A673 (cell line): ENCODE measurements at regions not wholly inside any gene's neighbourhood (a gene's known extent, or its start where the extent isn't known, plus 50 kb on each side); places are given as distances from the start of the nearest gene placed in this dataset.

Source experiments
- BruUV-seq: library from RNA; stranded (reverse); fragments of 400-500 nt; replicated peaks from 2 replicates; lab custom pipeline; 2021; lab: Mats Ljungman, UMichigan
- CTCF ChIA-PET: fragments of 300-600 bp; sonication (Branson Sonifier 250); formaldehyde crosslinking; loops from one replicate; lab custom pipeline; 2022; ENCODE audit warnings: antibody characterized with exemption; lab: Charles Lee
- POLR2A ChIA-PET: fragments of 300-600 bp; sonication (Branson Sonifier 250); formaldehyde crosslinking; loops from one replicate; lab custom pipeline; 2022; ENCODE audit warnings: antibody characterized with exemption; ENCODE audit not compliant: low non-redundant PET; lab: Charles Lee
- DNase-seq: peaks from one replicate; pipeline ENCODE4 v3.0.0-alpha.2; 2015; ENCODE audit warnings: low spot score
- H3K27ac ChIP-seq: fragments of 200-600 bp; sonication (generic); 2 replicates; pipeline ENCODE4 v1.5.1; 2016; ENCODE audit warnings: mixed run types, low read depth, mild to moderate bottlenecking, mixed read lengths, antibody characterized with exemption, low read length; ENCODE audit not compliant: poor library complexity, severe bottlenecking
- H3K27me3 ChIP-seq: fragments of 200-600 bp; sonication (generic); replicated peaks from 2 replicates; pipeline ENCODE4 v1.6.1; 2017; ENCODE audit warnings: mixed run types, low read depth, mild to moderate bottlenecking, mixed read lengths, antibody characterized with exemption, low read length; ENCODE audit not compliant: insufficient read depth, poor library complexity
- H3K36me3 ChIP-seq: fragments of 200-600 bp; sonication (generic); 2 replicates; pipeline ENCODE4 v1.6.1; 2016; ENCODE audit warnings: mixed run types, mild to moderate bottlenecking, mixed read lengths, antibody characterized with exemption, low read length; ENCODE audit not compliant: insufficient read depth, poor library complexity, severe bottlenecking
- H3K4me1 ChIP-seq: fragments of 200-600 bp; sonication (generic); 2 replicates; pipeline ENCODE4 v1.6.1; 2017; ENCODE audit warnings: mixed run types, mild to moderate bottlenecking, mixed read lengths, antibody characterized with exemption, low read length; ENCODE audit not compliant: insufficient read depth, poor library complexity, severe bottlenecking
- H3K4me3 ChIP-seq: fragments of 200-600 bp; sonication (generic); 2 replicates; pipeline ENCODE4 v1.5.1; 2016; ENCODE audit warnings: low read depth, mixed run types, mild to moderate bottlenecking, mixed read lengths, low read length; ENCODE audit not compliant: poor library complexity, severe bottlenecking
- H3K9me3 ChIP-seq: fragments of 200-600 bp; sonication (generic); 2 replicates; pipeline ENCODE4 v1.6.1; 2016; ENCODE audit warnings: mixed run types, low read depth, mild to moderate bottlenecking, mixed read lengths, antibody characterized with exemption, low read length; ENCODE audit not compliant: poor library complexity, severe bottlenecking
- CTCF ChIP-seq: fragments of 300-800, 200-600 bp; sonication (generic); conservative IDR thresholded peaks from 2 replicates; pipeline ENCODE4 v1.5.1; 2017; ENCODE audit warnings: low read depth, mild to moderate bottlenecking, antibody characterized with exemption, low read length, moderate library complexity, mixed read lengths
- EZH2 ChIP-seq: fragments of 200-600 bp; sonication (generic); IDR thresholded peaks from 2 replicates; pipeline ENCODE4 v1.6.1; 2017; ENCODE audit warnings: borderline replicate concordance, low read depth, mild to moderate bottlenecking, mixed read lengths, antibody characterized with exemption, low read length; ENCODE audit not compliant: poor library complexity, severe bottlenecking
- intact Hi-C: fragments of 100-400 bp; cut with micrococcal nuclease; formaldehyde crosslinking; loops from one replicate; pipeline ENCODE4 v1.10.0; 2022; ENCODE audit not compliant: unreplicated experiment

DNA sequence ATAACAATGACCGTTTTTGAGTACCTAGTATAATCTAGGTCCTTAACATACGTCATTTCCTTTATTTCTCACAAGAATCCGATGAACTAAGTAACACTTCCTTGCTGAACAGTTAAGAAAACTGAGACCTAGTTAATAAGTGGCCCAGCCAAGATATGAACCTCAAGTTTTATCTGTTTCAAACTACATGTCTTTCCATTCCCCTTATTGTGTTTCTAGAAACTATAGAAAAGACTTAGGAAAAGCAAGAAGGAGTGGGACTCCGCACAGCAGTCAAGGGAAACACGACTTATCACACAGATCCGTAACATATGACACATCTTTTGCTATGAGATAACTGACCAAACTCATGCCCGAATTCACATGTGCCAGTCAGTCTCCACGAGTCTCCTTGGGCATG is 221.2 kb upstream of the ADAMTS9 start:
- ChIA-PET CTCF (no interaction called here), POLR2A (no interaction called here)
- BruUV-seq: no TSS peak
- Histone ChIP-seq H3K27me3 (no peaks in the 10 kb centered on the region), H3K36me3 (no peaks in the 10 kb centered on the region), H3K4me3 (no peak overlapping the region), H3K9me3 (no peaks in the 10 kb centered on the region), H3K4me1 (no peaks in the 10 kb centered on the region), H3K27ac (no peak overlapping the region)
- no peak for DNase-seq
- TF ChIP-seq EZH2 (no peak), CTCF (no peak)
- intact Hi-C loops: no loop called here

DNA sequence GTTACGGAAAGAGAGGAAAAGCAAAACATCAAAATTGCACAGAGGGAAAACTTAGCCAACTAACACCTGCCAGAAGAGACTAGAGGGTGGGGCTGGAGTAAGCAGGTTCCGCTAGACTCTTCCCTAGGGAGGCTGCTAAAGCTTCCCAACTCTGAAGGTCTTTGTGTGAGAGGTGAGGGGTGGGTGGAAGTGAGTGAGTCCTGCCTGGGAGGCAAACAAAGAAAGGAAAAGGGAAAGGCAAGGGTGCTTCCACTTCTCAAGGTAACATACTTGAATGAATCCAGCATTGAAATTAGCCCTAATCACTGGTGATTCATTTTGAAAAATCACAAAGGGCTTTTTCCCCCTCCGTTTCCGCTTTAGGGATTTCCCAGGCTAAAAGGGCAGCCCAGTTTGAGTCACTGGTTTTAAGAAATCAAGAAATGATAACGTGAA is 220.5 kb upstream of the ADAMTS9 start:
- ChIA-PET POLR2A (no interaction called here), CTCF (no interaction called here)
- no peak overlapping the region for H3K4me3 ChIP-seq
- intact Hi-C loops: no loop called here
- H3K36me3 ChIP-seq: no peaks in the 10 kb centered on the region
- BruUV-seq: no TSS peak
- peak; percentile 22 for DNase-seq
- no peak overlapping the region for H3K27ac ChIP-seq
- TF ChIP-seq EZH2: no peak
- TF ChIP-seq CTCF: no peak
- no peaks in the 10 kb centered on the region for H3K9me3 ChIP-seq
- no peaks in the 10 kb centered on the region for H3K4me1 ChIP-seq
- H3K27me3 ChIP-seq: no peaks in the 10 kb centered on the region

GRCh38 chr3:64905906-64906410 is 218.2 kb upstream of the ADAMTS9 start:
- intact Hi-C loops: no loop called here
- H3K27me3 ChIP-seq: no peaks in the 10 kb centered on the region
- H3K27ac ChIP-seq: no peak overlapping the region
- ChIA-PET POLR2A (no interaction called here), CTCF (no interaction called here)
- TF ChIP-seq CTCF: no peak
- no peak overlapping the region for H3K4me3 ChIP-seq
- no peaks in the 10 kb centered on the region for H3K4me1 ChIP-seq
- H3K9me3 ChIP-seq: no peaks in the 10 kb centered on the region
- DNase-seq: no peak
- H3K36me3 ChIP-seq: no peaks in the 10 kb centered on the region
- no TSS peak for BruUV-seq
